Loucy (cell line): ENCODE measurements at regions not wholly inside any gene's neighbourhood (a gene's known extent, or its start where the extent isn't known, plus 50 kb on each side); places are given as distances from the start of the nearest gene placed in this dataset.
"Not testable (repeated sequence)": the region's sequence is repeated elsewhere in the genome, so short reads cannot be mapped to it uniquely, and the experiment has no call there.

Experiments
- EZH2phosphoT487 ChIP-seq: fragments of 200-600 bp; IDR thresholded peaks from 2 replicates; pipeline ENCODE4 v1.6.1; 2018; ENCODE audit warnings: antibody characterized with exemption, mild to moderate bottlenecking, moderate library complexity, borderline replicate concordance
- TF ChIP-seq, protein P1 (sequence below): fragments of 200-600 bp; sonication (generic); conservative IDR thresholded peaks from 2 replicates; pipeline ENCODE4 v1.5.1; 2014; ENCODE audit warnings: mild to moderate bottlenecking, antibody characterized with exemption, low read length

DNA sequence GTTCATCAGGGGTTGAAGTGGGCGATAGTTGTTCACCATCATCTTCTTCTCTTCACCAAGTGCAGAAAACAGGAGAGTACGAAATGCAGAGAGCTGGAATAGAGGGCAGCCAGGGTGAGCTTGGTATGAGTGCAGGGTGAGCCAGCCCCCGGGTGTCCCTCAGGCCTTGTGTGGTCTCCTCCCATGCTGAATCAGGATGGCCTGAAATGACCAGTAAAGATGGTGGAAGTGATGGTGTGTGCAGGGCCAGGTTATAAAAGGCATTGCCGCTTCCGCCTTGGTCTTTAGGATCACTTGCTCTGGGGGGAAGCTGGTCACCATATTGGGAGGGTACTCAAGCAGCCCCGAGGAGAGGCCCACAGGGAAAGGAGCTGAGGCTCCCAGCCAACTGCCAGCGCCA, 66.4 kb upstream of the METTL9 start:
- TF ChIP-seq, protein P1, sequence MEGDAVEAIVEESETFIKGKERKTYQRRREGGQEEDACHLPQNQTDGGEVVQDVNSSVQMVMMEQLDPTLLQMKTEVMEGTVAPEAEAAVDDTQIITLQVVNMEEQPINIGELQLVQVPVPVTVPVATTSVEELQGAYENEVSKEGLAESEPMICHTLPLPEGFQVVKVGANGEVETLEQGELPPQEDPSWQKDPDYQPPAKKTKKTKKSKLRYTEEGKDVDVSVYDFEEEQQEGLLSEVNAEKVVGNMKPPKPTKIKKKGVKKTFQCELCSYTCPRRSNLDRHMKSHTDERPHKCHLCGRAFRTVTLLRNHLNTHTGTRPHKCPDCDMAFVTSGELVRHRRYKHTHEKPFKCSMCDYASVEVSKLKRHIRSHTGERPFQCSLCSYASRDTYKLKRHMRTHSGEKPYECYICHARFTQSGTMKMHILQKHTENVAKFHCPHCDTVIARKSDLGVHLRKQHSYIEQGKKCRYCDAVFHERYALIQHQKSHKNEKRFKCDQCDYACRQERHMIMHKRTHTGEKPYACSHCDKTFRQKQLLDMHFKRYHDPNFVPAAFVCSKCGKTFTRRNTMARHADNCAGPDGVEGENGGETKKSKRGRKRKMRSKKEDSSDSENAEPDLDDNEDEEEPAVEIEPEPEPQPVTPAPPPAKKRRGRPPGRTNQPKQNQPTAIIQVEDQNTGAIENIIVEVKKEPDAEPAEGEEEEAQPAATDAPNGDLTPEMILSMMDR: not testable (repeated sequence)
- not testable (repeated sequence) for TF ChIP-seq EZH2phosphoT487
